Thymus (tissue), 11 donors: ENCODE measurements at regions not wholly inside any gene's neighbourhood (a gene's known extent, or its start where the extent isn't known, plus 50 kb on each side); places are given as distances from the start of the nearest gene placed in this dataset.
A peak's percentile ranks its signal among the peaks of the same experiment; 100 is the strongest.

Experiments
- DNase-seq, 9 donors: peaks; one replicate each; pipeline ENCODE4 v3.0.0-alpha.2; 2013; ENCODE audit warnings: low spot score in 9 of 9, low read depth in 6 of 9, missing footprints in 1 of 9
- H3K27ac ChIP-seq, 2 donors: one replicate each; pipeline ENCODE4 v1.5.1; 2013; ENCODE audit warnings: control low read depth in 1 of 2, low read depth in 1 of 2, low read length in 1 of 2, mild to moderate bottlenecking in 1 of 2, moderate library complexity in 1 of 2
- H3K27me3 ChIP-seq, 2 donors: one replicate each; pipeline ENCODE4 v1.5.1; 2013; ENCODE audit warnings: low read length in 1 of 2; ENCODE audit not compliant: control insufficient read depth in 2 of 2, insufficient read depth in 1 of 2
- H3K36me3 ChIP-seq, 2 donors: one replicate each; pipeline ENCODE4 v1.5.1; 2013; ENCODE audit warnings: low read length in 1 of 2, mild to moderate bottlenecking in 1 of 2, moderate library complexity in 1 of 2; ENCODE audit not compliant: control insufficient read depth in 2 of 2, insufficient read depth in 2 of 2
- H3K4me1 ChIP-seq, 2 donors: one replicate each; pipeline ENCODE4 v1.5.1; 2013; ENCODE audit warnings: low read length in 2 of 2; ENCODE audit not compliant: control insufficient read depth in 2 of 2, insufficient read depth in 2 of 2
- H3K4me3 ChIP-seq, 2 donors: one replicate each; pipeline ENCODE4 v1.5.1; 2013; ENCODE audit warnings: low read length in 2 of 2, control low read depth in 1 of 2, mild to moderate bottlenecking in 1 of 2
- H3K9me3 ChIP-seq, 2 donors: one replicate each; pipeline ENCODE4 v1.5.1; 2013; ENCODE audit warnings: low read length in 1 of 2, mild to moderate bottlenecking in 1 of 2; ENCODE audit not compliant: control insufficient read depth in 2 of 2, insufficient read depth in 1 of 2
- WGBS: extraction: QIAGEN DNeasy Blood & Tissue Kit; methylation state at CpG from one replicate; pipeline ENCODE4 v1.1.7; 2013; 5-methylcytosine and 5-hydroxymethylcytosine counted together
- donor health status: healthy.

DNA sequence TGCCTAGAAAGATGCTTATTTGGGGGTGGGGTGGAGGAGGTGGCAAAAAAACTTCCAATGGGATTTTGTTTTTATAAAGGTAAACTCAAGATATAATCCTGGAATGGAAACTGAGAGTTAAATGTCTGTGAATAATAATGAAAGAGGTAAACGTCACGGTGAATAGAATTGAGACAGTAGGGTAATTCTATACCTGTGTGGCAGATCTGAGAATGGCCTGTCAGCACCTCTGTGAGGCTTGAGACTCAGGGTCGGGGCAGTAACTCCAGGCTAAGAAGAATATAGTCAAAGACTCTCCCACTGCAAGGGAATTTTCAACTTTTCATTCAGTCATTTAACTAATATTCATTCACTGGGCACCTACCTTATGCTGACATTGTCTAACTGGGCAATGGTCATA, 581.2 kb upstream of the ZNF608 start:
- H3K27me3 ChIP-seq: no peaks in the 10 kb centered on the region
- no peak for DNase-seq
- no peak overlapping the region for H3K27ac ChIP-seq
- no peaks in the 10 kb centered on the region for H3K36me3 ChIP-seq
- H3K4me3 ChIP-seq: no peak overlapping the region
- no peaks in the 10 kb centered on the region for H3K9me3 ChIP-seq
- H3K4me1 ChIP-seq: no peaks in the 10 kb centered on the region
- WGBS: 96% methylated on average over 3 of the region's 3 CpGs

DNA sequence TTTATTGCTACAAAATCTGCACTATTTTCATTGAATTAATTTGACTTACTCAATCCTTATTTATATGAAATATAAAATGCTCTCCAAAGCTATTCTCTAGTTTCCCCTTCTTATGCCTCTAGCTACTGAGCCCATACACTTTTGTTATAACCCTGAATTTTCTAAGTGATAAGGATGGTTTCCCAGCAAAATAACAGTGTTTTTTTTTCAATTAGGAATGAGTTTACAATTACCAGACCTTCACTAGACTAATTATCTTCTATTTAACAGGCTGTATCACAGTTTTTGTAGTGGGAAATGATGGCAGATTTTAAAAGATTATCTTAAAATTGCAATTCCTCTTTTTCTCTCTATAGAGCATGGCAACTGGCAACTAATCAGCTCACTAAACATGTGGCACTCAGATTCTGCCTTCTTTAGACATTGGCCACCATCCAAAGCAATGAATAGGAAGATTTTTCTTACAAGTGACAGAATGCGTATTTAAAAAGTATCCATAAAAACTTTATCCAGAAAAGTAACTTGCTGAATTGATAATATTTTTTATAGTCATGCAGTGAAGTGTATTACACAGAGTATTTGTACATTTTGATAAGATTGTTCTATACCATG, 585.7 kb upstream of the ZNF608 start:
- no peak overlapping the region for H3K27ac ChIP-seq
- H3K4me3 ChIP-seq: no peak overlapping the region
- no peak for DNase-seq
- H3K36me3 ChIP-seq: no peaks in the 10 kb centered on the region
- 96% methylated on average over 1 of the region's 1 CpG for WGBS
- H3K4me1 ChIP-seq: no peaks in the 10 kb centered on the region
- no peaks in the 10 kb centered on the region for H3K27me3 ChIP-seq
- H3K9me3 ChIP-seq: no peaks in the 10 kb centered on the region

DNA sequence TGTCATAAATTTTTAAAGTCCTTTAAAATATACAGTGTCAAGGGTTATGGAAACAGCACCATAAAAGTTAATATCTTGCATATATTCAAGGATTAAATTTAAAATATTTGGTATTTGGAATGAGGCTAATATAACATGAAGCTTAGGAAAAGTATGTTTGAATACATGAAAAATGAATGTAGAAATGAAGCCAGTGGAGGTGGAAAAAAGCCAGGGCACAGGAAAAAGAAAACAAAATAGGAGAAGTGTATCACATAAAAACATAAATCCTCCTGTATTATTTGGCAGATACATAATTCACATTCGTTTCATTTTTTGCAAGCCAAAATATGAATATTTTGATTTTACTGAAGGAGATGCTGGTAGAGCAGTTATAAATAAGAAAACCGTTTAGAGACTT, 587.0 kb upstream of the ZNF608 start:
- Histone ChIP-seq H3K27me3 (no peaks in the 10 kb centered on the region), H3K27ac (no peak overlapping the region), H3K4me1 (no peaks in the 10 kb centered on the region), H3K9me3 (no peaks in the 10 kb centered on the region), H3K4me3 (no peak overlapping the region), H3K36me3 (no peaks in the 10 kb centered on the region)
- WGBS: 76% methylated on average over 2 of the region's 2 CpGs
- no peak for DNase-seq

DNA sequence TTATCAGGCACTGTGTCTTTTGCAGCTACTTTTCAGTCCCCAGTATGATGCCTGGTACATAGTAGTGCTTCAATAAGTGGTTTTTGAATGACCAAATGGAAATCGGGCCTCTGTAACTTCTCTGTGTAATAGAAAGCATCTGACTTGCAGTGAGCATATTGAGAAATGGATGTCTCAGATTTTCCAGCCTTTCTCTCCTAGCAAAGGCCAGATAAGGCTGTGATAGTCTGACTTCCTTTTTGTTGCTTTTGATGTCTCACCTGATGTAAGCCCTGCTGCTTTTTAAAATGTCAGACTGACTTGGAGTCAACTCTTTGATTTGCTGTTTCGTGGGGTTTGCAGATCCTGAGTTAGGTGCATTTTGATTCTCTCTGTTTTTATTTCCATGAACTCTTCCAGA, 590.0 kb upstream of the ZNF608 start:
- Histone ChIP-seq H3K9me3 (no peaks in the 10 kb centered on the region), H3K4me3 (no peak overlapping the region), H3K27me3 (no peaks in the 10 kb centered on the region), H3K27ac (no peak overlapping the region), H3K36me3 (no peaks in the 10 kb centered on the region), H3K4me1 (no peaks in the 10 kb centered on the region)
- 32% methylated on average over 2 of the region's 2 CpGs for WGBS
- peak in 5 of 9 donors; percentile 4 to 36 (median 14) for DNase-seq

DNA sequence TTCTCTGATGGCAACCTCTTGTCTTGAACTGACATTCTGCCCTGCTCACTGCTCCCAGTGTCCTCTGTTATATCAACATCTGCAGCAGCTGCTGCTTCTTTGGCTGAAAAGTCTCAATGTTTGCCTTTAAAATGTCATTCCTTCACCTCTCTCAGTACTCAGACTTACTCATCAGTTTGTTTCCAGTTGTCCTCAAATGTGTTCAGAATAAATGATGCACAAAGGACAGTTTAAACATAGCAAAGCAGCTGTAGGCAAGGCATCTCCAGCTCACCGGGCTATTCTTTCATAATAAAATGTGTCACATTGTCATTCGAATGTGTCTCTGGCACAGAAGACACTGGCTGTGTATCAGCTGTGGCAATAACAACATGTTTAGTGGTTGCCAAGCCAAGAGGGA, 590.9 kb upstream of the ZNF608 start:
- Histone ChIP-seq H3K4me1 (no peaks in the 10 kb centered on the region), H3K4me3 (no peak overlapping the region), H3K27ac (no peak overlapping the region), H3K27me3 (no peaks in the 10 kb centered on the region), H3K9me3 (no peaks in the 10 kb centered on the region), H3K36me3 (no peaks in the 10 kb centered on the region)
- 92% methylated on average over 2 of the region's 2 CpGs for WGBS
- no peak for DNase-seq

DNA sequence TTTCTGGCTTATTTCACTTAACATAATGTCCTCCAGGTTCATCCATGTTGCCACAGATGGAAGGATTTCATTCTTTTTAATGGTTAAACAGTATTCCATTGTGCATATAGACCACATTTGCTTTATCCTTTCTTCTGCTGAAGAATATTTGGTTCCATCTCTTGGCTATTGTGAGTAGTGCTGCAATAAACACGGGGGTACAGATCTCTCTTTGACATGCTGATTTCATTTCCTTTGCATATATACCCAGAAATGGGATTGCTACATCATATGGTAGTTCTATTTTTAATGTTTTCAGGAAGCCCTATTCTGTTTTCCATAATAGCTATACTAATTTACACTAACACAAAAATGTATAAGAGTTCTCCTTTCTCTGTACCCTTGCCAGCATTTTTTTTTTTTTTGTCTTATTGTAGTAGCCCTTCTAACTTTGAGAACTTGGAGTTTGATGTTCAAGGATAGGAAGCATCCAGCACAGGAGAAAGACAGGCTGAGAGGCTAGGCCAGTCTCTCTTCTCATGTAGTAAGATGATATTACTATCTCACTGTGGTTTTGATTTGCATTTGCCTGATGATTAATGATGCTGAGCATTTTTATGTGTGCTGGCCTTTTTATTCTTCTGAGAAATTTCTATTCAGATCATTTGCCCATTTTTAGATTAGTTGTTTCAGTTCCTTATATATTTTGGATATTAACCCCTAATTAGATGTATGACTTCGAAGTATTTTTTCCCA, 592.2 kb upstream of the ZNF608 start:
- WGBS: 80% methylated on average over 2 of the region's 2 CpGs
- H3K4me3 ChIP-seq: no peak overlapping the region
- no peaks in the 10 kb centered on the region for H3K9me3 ChIP-seq
- no peaks in the 10 kb centered on the region for H3K36me3 ChIP-seq
- H3K27ac ChIP-seq: no peak overlapping the region
- DNase-seq: no peak
- H3K4me1 ChIP-seq: no peaks in the 10 kb centered on the region
- no peaks in the 10 kb centered on the region for H3K27me3 ChIP-seq

DNA sequence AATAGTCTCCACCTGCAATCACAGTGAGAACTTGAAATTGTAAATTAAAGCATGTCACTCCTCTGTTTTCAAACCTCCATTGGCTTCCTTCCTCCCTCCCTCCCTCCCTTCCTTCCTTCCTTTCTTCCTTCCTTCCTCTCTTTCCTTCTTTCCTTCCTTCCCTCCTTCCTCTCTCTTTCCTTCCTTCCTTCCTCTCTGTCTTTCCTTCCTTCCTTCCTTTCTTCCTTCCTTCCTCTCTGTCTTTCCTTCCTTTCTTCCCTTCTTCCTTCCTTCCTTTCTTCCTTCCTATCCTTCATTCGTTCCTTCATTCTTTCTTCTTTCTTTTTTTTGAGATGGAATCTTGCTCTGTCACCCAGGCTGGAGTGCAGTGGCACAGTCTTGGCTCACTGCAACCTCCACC, 595.0 kb upstream of the ZNF608 start:
- Histone ChIP-seq H3K27ac (no peak overlapping the region), H3K27me3 (no peaks in the 10 kb centered on the region), H3K4me1 (no peaks in the 10 kb centered on the region), H3K4me3 (no peak overlapping the region), H3K9me3 (peaks cover 0 to 3% of the 10 kb centered on the region in 2 donors), H3K36me3 (no peaks in the 10 kb centered on the region)
- WGBS: 88% methylated on average over 1 of the region's 1 CpG
- no peak for DNase-seq

DNA sequence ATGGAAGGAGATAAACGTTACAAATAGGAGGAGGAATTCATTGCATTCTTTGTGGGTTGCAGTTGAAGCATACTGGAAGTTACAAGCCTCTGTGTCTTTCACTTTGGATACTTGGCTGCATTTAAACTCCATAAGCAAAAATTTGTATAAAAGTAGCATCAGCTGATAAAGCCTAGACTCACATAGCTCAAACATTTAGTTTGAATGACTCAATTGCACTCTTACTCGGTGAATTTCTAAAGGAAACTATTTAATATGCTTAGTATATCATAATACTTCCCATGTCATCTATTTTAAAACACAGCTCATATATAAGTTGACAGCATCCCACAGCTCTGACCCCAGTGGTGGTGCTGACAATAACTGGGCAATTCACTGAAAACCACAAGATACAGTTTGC, 596.6 kb upstream of the ZNF608 start:
- H3K36me3 ChIP-seq: no peaks in the 10 kb centered on the region
- WGBS: 84% methylated on average over 2 of the region's 2 CpGs
- H3K4me3 ChIP-seq: no peak overlapping the region
- peaks cover 0 to 3% of the 10 kb centered on the region in 2 donors for H3K9me3 ChIP-seq
- H3K27me3 ChIP-seq: no peaks in the 10 kb centered on the region
- H3K27ac ChIP-seq: no peak overlapping the region
- H3K4me1 ChIP-seq: no peaks in the 10 kb centered on the region
- DNase-seq: no peak

DNA sequence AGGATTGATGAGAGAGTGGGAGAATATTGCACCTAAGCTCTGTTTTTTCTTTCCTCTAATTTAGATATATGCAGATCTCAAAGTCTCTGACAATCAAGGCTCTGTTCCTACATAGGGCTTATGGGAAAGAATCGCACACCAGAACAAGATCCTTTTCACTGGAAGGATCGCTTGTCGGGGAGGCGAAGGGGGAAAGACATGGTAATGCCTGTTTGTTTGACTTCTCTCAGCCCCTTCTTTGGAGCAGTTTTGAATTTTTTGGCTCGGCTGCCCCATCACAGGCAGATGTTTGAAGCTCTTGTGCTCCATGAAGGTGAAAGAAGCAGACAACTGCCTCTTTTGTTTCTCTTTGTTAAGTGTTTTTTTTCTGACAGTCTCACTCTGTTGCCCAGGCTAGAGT, 599.9 kb upstream of the ZNF608 start:
- DNase-seq: no peak
- Histone ChIP-seq H3K4me1 (peaks cover 0 to 3% of the 10 kb centered on the region in 2 donors), H3K36me3 (no peaks in the 10 kb centered on the region), H3K9me3 (peaks cover 0 to 3% of the 10 kb centered on the region in 2 donors), H3K4me3 (no peak overlapping the region), H3K27ac (no peak overlapping the region), H3K27me3 (no peaks in the 10 kb centered on the region)
- WGBS: 96% methylated on average over 5 of the region's 5 CpGs
